Mesodermal cell (in vitro differentiated cells): ENCODE measurements at regions not wholly inside any gene's neighbourhood (a gene's known extent, or its start where the extent isn't known, plus 50 kb on each side); places are given as distances from the start of the nearest gene placed in this dataset.

Source experiments
- H3K27ac ChIP-seq: 2 replicates; pipeline ENCODE4 v1.7.0; 2013; ENCODE audit warnings: mild to moderate bottlenecking, low read depth, low read length, moderate library complexity; ENCODE audit not compliant: severe bottlenecking
- H3K36me3 ChIP-seq: 2 replicates; pipeline ENCODE4 v1.7.1; 2013; ENCODE audit warnings: mild to moderate bottlenecking, low read length, moderate library complexity; ENCODE audit not compliant: control insufficient read depth, insufficient read depth
- H3K4me1 ChIP-seq: one replicate; pipeline ENCODE4 v1.7.1; 2013; ENCODE audit warnings: mild to moderate bottlenecking, low read length; ENCODE audit not compliant: insufficient read depth, control insufficient read depth, poor library complexity, severe bottlenecking
- H3K4me3 ChIP-seq: 2 replicates; pipeline ENCODE4 v1.7.0; 2013; ENCODE audit warnings: low read length, control low read depth, mild to moderate bottlenecking; ENCODE audit not compliant: insufficient read depth, poor library complexity, severe bottlenecking; ENCODE audit errors: extremely low read depth
- H3K9me3 ChIP-seq: 2 replicates; pipeline ENCODE4 v1.7.1; 2013; ENCODE audit warnings: mild to moderate bottlenecking, low read length, moderate library complexity; ENCODE audit not compliant: control insufficient read depth
- WGBS, 2 experiments: methylation state at CpG; one replicate each; pipeline ENCODE4 v1.1.5; 2013; ENCODE audit warnings: missing lambda C conversion rate in 2 of 2; ENCODE audit not compliant: insufficient coverage in 2 of 2; 5-methylcytosine and 5-hydroxymethylcytosine counted together

DNA sequence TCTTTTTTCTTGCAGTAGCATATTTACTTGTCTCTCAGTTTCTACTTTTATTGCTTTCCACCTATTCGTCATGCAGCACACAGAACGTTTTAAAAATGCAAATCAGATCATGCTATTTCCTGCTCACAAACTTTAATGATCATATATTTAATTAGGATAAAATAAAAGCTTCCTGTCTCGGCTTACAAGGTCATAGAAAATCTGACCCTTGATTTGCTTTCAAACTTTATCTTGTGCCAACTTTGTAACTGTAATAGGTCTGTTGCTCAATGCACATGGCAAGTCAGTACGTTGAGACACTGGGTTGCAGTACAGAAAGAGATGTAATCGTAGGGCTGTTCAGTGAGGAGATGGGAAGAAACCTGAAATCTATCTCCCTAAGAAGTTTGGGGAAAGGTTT, 95.6 kb upstream of the CSNK1A1L start:
- no peaks in the 10 kb centered on the region for H3K9me3 ChIP-seq
- 86% methylated on average over 3 of the region's 5 CpGs; no CpG with 5 or more reads in 1 of the 2 experiments for WGBS, 2 experiments
- H3K4me1 ChIP-seq = no peaks in the 10 kb centered on the region
- no peak overlapping the region for H3K27ac ChIP-seq
- H3K36me3 ChIP-seq = no peaks in the 10 kb centered on the region
- no peak overlapping the region for H3K4me3 ChIP-seq

DNA sequence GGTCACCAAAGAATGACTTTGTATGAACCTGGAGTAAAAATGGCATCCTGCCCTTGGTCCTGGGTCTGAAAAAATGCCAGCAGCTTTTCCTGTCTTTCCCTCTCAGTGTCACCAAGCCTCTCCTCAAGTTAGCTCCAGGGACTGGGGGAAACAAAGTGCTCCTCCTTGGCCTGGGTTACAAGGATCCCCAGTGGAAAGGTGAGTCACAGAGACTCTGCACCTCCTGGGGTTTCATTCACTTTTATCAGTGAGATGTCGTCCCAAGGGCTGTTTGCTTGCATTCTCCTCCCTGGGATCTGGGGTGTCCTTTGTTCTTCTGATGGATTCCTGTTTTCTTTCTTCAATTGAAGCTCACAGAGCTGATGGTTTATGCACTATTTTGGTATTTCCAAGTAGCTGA, 93.2 kb upstream of the CSNK1A1L start:
- no CpG with 5 or more reads among the region's 1 CpG for WGBS, 2 experiments
- Histone ChIP-seq H3K4me1 (no peaks in the 10 kb centered on the region), H3K4me3 (no peak overlapping the region), H3K9me3 (no peaks in the 10 kb centered on the region), H3K36me3 (no peaks in the 10 kb centered on the region), H3K27ac (no peak overlapping the region)

DNA sequence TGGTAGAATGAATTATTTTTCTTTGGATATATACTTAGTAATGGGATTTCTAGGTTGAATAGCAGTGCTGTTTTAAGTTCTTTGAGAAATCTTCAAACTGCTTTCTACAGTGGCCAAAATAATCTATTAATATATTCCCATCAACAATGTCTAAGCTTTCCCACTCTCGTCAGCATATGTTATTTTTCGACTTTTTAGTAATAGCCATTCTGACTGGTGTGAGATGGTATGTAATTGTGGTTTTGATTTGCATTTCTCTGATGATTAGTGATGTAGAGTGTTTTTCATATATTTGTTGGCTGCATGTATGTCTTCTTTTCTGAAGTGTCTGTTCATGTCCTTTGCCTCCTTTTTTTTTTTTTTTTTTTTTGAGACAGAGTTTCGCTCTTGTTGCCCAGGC, 90.2 kb upstream of the CSNK1A1L start:
- WGBS, 2 experiments = 100% methylated on average over 1 of the region's 3 CpGs; no CpG with 5 or more reads in 1 of the 2 experiments
- H3K4me1 ChIP-seq = no peaks in the 10 kb centered on the region
- H3K9me3 ChIP-seq = no peaks in the 10 kb centered on the region
- H3K36me3 ChIP-seq = no peaks in the 10 kb centered on the region
- H3K27ac ChIP-seq = no peak overlapping the region
- H3K4me3 ChIP-seq = no peak overlapping the region

DNA sequence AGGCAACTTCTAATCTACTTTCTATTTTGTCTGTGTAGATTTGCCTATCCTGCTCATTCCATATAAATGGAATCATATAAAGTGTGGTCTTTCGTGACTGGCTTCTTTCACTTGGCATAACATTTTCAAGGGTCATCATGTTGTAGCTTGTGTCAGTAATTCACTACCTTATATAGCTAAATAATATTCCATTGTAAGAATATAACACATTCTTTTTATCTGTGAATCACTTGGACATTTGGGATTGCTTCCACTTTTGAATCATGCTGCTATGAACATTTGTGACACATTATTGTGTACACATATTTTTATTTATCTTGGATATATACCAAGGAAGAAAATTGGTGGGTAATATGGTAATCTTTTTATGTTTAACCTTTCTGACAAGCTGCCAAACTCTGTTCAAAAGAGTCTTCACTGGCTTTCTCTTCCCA, 89.0 kb upstream of the CSNK1A1L start:
- Histone ChIP-seq H3K9me3 (no peaks in the 10 kb centered on the region), H3K4me1 (no peaks in the 10 kb centered on the region), H3K36me3 (no peaks in the 10 kb centered on the region), H3K27ac (no peak overlapping the region), H3K4me3 (no peak overlapping the region)
- WGBS, 2 experiments = no CpG with 5 or more reads among the region's 1 CpG

DNA sequence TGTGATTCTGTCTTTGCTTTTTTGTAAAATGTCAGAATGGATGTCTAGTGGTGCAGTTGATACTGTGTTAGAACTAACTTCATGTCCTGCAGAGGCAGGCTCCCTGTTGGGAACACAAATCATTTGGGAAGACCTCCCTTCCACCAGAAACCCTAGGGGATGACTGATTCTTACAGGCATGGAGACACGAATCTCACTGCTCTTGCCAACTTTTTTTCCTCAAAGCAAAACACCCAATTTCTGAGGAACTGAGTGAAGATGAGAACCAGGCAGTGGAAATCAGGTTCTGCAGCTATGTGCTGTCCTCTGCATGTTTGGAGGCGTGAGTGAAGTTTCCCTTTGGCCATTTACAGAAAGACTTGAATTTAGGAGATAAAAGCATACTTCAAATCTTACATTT, 87.5 kb upstream of the CSNK1A1L start:
- Histone ChIP-seq H3K9me3 (no peaks in the 10 kb centered on the region), H3K4me1 (no peaks in the 10 kb centered on the region), H3K36me3 (no peaks in the 10 kb centered on the region), H3K4me3 (no peak overlapping the region), H3K27ac (no peak overlapping the region)
- no CpG with 5 or more reads among the region's 2 CpGs for WGBS, 2 experiments

DNA sequence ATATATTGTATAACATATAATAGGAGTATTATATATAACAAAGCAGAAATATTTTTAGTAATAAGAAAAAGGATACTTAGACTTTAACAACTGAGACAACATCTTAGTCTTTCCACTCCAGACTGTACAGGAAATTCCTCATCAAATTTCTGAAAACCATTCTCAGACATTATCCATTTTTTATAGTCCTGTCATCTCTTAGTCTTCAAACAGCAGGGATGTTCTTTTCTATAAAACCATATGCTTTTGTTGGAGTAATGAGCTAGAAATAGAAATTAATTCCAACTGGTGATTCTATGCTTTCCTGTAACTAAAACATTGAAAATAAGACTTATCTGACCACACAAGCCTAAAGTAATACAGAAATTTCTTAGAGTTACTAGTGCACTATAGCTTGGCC, 82.2 kb upstream of the CSNK1A1L start:
- no peak overlapping the region for H3K4me3 ChIP-seq

DNA sequence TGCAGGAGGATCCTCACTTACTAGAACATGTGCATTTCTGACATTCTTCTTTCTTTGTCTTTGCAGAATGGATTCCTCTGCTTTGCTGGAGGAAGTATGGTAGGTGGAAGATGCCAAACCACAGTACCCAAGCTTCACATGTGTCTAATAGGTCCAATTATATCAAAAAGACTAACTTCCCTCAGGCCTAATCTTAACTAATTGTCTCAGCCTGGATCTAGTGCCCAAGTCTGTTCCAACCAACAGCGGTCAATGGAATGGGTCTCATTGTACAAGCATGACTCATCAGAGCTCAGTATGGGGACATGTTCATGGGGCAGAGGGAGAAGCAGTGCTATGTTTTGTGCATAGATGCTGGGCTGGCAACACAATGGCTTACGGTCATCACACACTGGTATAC, 81.6 kb upstream of the CSNK1A1L start:
- H3K27ac ChIP-seq = no peak overlapping the region
- no peaks in the 10 kb centered on the region for H3K4me1 ChIP-seq
- no peaks in the 10 kb centered on the region for H3K36me3 ChIP-seq
- 80 to 100% methylated on average over 1 of the region's 2 CpGs for WGBS, 2 experiments
- no peak overlapping the region for H3K4me3 ChIP-seq
- no peaks in the 10 kb centered on the region for H3K9me3 ChIP-seq

More for the DNA sequence above, 82.2 kb upstream of the CSNK1A1L start:
- Histone ChIP-seq H3K36me3 (no peaks in the 10 kb centered on the region), H3K9me3 (no peaks in the 10 kb centered on the region), H3K4me1 (no peaks in the 10 kb centered on the region), H3K27ac (no peak overlapping the region)

DNA sequence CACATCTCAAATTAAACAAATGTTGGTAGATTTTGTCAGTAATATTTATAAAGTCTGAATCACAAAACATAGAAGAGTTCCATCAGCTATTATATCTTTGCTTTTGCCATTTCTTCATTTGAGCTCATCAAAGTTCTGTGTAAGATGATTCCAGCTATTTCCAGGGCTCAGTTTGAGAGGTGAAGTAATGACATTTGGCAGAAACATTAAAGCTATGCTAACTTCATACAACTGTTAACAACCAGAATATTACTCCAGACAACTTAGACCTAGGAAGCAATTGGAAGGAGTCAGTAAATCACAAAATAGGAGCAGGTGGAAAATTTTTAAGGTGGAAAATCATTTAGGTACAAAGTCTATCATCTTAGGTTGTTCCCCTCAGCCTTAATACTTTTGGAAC, 76.2 kb upstream of the CSNK1A1L start:
- H3K9me3 ChIP-seq = no peaks in the 10 kb centered on the region
- no peak overlapping the region for H3K27ac ChIP-seq
- no peaks in the 10 kb centered on the region for H3K36me3 ChIP-seq
- no peaks in the 10 kb centered on the region for H3K4me1 ChIP-seq
- no peak overlapping the region for H3K4me3 ChIP-seq

DNA sequence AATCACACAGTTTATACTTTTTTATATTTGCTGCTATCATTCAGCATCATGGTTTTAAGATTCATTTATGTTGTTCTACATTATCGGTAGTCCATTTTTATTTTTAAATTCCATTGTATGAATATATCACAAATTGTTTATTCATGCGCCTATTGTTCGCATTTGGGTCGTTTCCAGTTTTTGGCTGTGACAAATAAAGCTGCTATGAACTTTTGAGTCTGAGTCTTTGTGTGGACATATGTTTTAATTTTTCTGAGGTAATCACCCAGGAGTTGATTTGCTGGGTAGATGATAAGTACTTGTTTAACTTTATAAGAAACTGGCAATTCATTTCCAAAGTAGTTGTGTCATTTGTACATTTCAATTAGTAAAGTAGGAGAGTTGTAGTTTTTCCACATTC, 74.2 kb upstream of the CSNK1A1L start:
- no peaks in the 10 kb centered on the region for H3K9me3 ChIP-seq
- no peak overlapping the region for H3K4me3 ChIP-seq
- no peaks in the 10 kb centered on the region for H3K4me1 ChIP-seq
- no peaks in the 10 kb centered on the region for H3K36me3 ChIP-seq
- WGBS, 2 experiments = 100% methylated on average over 1 of the region's 4 CpGs; no CpG with 5 or more reads in 1 of the 2 experiments
- no peak overlapping the region for H3K27ac ChIP-seq

DNA sequence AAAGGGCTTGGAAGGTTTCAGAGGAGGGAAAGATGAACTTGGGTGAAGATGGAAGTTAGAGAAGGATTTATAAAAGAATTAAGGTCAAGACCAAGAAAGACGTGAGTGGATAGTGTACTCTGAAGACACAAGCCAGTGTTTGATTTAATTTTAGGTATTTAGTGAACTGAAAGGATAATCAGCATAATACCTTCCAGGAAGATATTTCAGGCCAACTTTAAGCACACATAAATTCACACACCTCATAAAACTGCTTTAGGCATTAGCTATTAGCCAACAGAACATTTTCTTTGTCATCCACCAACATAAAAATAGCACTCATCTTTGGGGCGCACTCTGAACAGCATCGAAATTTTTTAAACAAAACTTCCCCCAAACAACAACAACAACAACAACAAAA, 71.7 kb upstream of the CSNK1A1L start:
- no peaks in the 10 kb centered on the region for H3K36me3 ChIP-seq
- H3K9me3 ChIP-seq = no peaks in the 10 kb centered on the region
- H3K4me3 ChIP-seq = no peak overlapping the region
- H3K27ac ChIP-seq = no peak overlapping the region
- WGBS, 2 experiments = 88 to 100% methylated on average over 1 of the region's 3 CpGs
- no peaks in the 10 kb centered on the region for H3K4me1 ChIP-seq

DNA sequence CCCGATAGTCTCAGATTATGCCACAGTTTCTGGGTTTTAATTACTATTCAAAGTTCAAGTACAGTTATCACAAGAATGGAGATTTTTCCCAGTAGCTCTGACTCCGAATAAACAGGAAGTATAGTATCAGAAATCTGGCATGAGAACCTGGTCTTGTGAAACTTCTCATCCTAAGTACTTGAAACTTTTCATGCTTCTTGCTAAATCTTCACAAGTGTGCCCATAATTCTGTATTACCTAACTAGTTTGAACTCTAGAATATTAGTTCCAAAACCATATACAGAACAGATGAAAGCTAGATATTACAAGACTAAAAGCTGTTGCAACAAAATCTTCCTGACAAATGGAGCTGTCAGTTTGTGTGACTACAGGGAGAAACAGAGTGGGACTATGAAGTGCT, 70.5 kb upstream of the CSNK1A1L start:
- Histone ChIP-seq H3K36me3 (no peaks in the 10 kb centered on the region), H3K9me3 (no peaks in the 10 kb centered on the region), H3K27ac (no peak overlapping the region), H3K4me3 (no peak overlapping the region), H3K4me1 (no peaks in the 10 kb centered on the region)
- WGBS, 2 experiments = 100% methylated on average over 1 of the region's 2 CpGs; no CpG with 5 or more reads in 1 of the 2 experiments

DNA sequence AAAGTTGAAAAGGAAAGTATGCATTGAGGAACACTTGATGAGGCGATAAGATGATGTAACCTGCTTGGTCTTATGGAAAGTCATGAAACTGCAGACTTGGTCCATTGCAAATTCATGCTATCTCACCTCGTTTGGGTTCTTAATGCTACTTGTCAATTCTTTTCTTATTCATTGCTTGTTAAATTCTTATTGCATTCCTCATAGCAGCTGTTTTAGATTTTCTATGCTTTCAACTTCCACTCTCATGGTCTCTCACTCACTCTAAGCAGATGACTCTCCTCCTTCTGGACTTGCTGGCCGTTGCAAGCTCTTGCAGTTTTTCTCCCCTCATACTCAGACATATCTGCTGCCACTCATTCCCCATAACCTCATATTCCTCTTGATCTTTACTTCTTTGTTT, 67.8 kb upstream of the CSNK1A1L start:
- Histone ChIP-seq H3K27ac (no peak overlapping the region), H3K4me3 (no peak overlapping the region), H3K9me3 (no peaks in the 10 kb centered on the region), H3K36me3 (no peaks in the 10 kb centered on the region), H3K4me1 (no peaks in the 10 kb centered on the region)
- 67 to 85% methylated on average over 3 of the region's 3 CpGs for WGBS, 2 experiments
